DND-41 (cell line): ENCODE measurements at regions not wholly inside any gene's neighbourhood (a gene's known extent, or its start where the extent isn't known, plus 50 kb on each side); places are given as distances from the start of the nearest gene placed in this dataset.
A peak's percentile ranks its signal among the peaks of the same experiment; 100 is the strongest.

Source experiments
- ATAC-seq: fragments of 200-7000 bp; cut with Tn5 transposase; 3 replicates; pipeline ENCODE4 v1.9.1; 2021; ENCODE audit warnings: low read depth; ENCODE audit not compliant: insufficient read depth
- DNase-seq: peaks from one replicate; pipeline ENCODE4 v3.0.0-alpha.2; 2020
- H2AFZ ChIP-seq: 2 replicates; pipeline ENCODE4 v1.6.0; 2012; ENCODE audit warnings: low read depth, low read length
- H3K27ac ChIP-seq: 2 replicates; pipeline ENCODE4 v1.5.1; 2012; ENCODE audit warnings: low read length, inconsistent platforms
- H3K27me3 ChIP-seq: fragments of 200-600 bp; sonication (generic); 2 replicates; pipeline ENCODE4 v1.6.0; 2012; ENCODE audit warnings: low read length, mild to moderate bottlenecking, inconsistent platforms; ENCODE audit not compliant: insufficient read depth, poor library complexity
- H3K36me3 ChIP-seq: 2 replicates; pipeline ENCODE4 v1.5.1; 2012; ENCODE audit warnings: low read length, inconsistent platforms; ENCODE audit not compliant: insufficient read depth
- H3K4me1 ChIP-seq: 2 replicates; pipeline ENCODE4 v1.5.1; 2012; ENCODE audit warnings: mild to moderate bottlenecking, low read length; ENCODE audit not compliant: insufficient read depth
- H3K4me2 ChIP-seq: 2 replicates; pipeline ENCODE4 v1.6.0; 2012; ENCODE audit warnings: mild to moderate bottlenecking, moderate library complexity, low read length, inconsistent platforms; ENCODE audit not compliant: insufficient read depth
- H3K4me3 ChIP-seq, 2 experiments: fragments of 200-600 bp in 1 of 2; shearing (Covaris generic) in 1 of 2; 2 replicates each; pipeline ENCODE4 v1.5.1; 2012 to 2016; ENCODE audit warnings: inconsistent platforms in 2 of 2, low read length in 2 of 2, mild to moderate bottlenecking in 2 of 2, low read depth in 1 of 2, moderate library complexity in 1 of 2
- H3K79me2 ChIP-seq: 2 replicates; pipeline ENCODE4 v1.6.0; 2012; ENCODE audit warnings: low read length, inconsistent platforms; ENCODE audit not compliant: insufficient read depth
- H3K9ac ChIP-seq: 2 replicates; pipeline ENCODE4 v1.6.0; 2012; ENCODE audit warnings: low read depth, mild to moderate bottlenecking, inconsistent platforms, low read length, moderate library complexity
- H3K9me3 ChIP-seq: 2 replicates; pipeline ENCODE4 v1.5.1; 2012; ENCODE audit warnings: low read length, moderate library complexity, mild to moderate bottlenecking, inconsistent platforms; ENCODE audit not compliant: insufficient read depth, severe bottlenecking
- H4K20me1 ChIP-seq: 2 replicates; pipeline ENCODE4 v1.6.0; 2012; ENCODE audit warnings: low read length; ENCODE audit not compliant: insufficient read depth
- CTCF ChIP-seq: IDR thresholded peaks from 2 replicates; pipeline ENCODE4 v1.5.1; 2012; ENCODE audit warnings: borderline replicate concordance, low read length, moderate library complexity, mild to moderate bottlenecking; ENCODE audit not compliant: poor library complexity, severe bottlenecking; ENCODE audit errors: extremely low read depth
- EZH2 ChIP-seq: IDR thresholded peaks from 3 replicates; pipeline ENCODE4 v1.6.1; 2012; ENCODE audit warnings: borderline replicate concordance, low read depth, mild to moderate bottlenecking, moderate library complexity, low read length, inconsistent platforms; ENCODE audit not compliant: severe bottlenecking

- DNase-seq: no peak
- H3K36me3 ChIP-seq: no peaks in the 10 kb centered on the region
- H3K27ac ChIP-seq: no peak overlapping the region
- no peak overlapping the region for H3K4me2 ChIP-seq
- no peak overlapping the region for H3K9ac ChIP-seq
- no peak overlapping the region for H3K4me3 ChIP-seq
- ATAC-seq: no peak
- no peak overlapping the region for H2AFZ ChIP-seq
- no peak for TF ChIP-seq CTCF
- no peak for TF ChIP-seq EZH2
- no peaks in the 10 kb centered on the region for H3K4me1 ChIP-seq
- H3K27me3 ChIP-seq: no peaks in the 10 kb centered on the region
- no peaks in the 10 kb centered on the region for H4K20me1 ChIP-seq
- H3K79me2 ChIP-seq: no peaks in the 10 kb centered on the region
- H3K9me3 ChIP-seq: no peaks in the 10 kb centered on the region
Observed at GRCh38 chr2:47315475-47315874, 53.6 kb upstream of the EPCAM start.

DNA sequence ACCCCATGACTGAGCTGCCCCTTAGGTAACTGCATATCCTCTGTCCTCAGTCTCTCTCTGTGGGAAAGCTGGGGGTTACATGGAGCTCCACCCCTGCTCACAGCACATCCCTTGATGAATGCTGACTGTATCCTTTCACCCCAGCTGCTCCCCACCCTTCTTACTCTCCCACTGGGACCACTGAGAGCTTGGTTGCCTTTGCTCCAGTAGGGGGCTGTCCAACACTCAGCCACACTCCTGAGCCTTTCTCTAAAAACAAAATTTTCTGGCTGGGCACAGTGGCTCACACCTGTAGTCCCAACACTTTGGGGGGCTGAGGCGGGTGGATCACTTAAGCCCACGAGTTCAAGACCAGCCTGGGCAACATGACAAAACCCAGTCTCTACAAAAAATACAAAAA, 55.4 kb upstream of the EPCAM start:
- H3K27me3 ChIP-seq: no peaks in the 10 kb centered on the region
- no peak overlapping the region for H3K4me2 ChIP-seq
- no peak overlapping the region for H3K4me3 ChIP-seq
- H3K36me3 ChIP-seq: no peaks in the 10 kb centered on the region
- H3K9me3 ChIP-seq: no peaks in the 10 kb centered on the region
- no peaks in the 10 kb centered on the region for H4K20me1 ChIP-seq
- no peak for DNase-seq
- 0 out of 3 replicates have a peak, but pooled peaks have one; percentile 37 for ATAC-seq
- H3K79me2 ChIP-seq: no peaks in the 10 kb centered on the region
- H2AFZ ChIP-seq: no peak overlapping the region
- H3K4me1 ChIP-seq: no peaks in the 10 kb centered on the region
- H3K9ac ChIP-seq: no peak overlapping the region
- TF ChIP-seq EZH2 (no peak), CTCF (peak; percentile 26)
- H3K27ac ChIP-seq: no peak overlapping the region

DNA sequence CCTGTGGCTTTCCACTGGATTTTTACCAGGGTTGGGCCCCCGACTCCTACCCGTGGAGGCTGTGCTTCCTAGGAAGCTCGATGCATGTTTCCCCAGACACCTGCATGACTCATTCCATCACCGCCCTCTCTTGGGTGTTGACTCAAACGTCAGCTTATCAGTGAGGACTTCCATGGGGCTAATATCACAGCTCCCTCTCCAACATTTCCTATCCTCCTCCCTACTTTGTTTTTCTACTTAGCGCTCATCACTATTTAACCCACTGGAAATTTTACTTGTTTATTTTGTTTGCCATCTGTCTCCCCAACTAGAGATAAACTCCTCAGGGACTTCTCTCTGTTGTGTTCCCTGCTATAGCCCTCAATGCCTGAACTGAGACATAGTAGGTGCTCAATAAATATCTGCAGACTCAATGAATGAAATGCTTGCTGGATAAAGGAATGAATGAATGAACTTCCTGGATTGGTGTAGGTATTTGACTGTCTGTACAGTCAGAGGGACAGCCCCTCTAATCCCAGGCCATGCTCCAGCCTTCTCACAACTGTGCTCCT, 55.9 kb upstream of the EPCAM start:
- Histone ChIP-seq H3K27ac (no peak overlapping the region), H3K9me3 (no peaks in the 10 kb centered on the region), H3K4me2 (no peak overlapping the region), H3K36me3 (no peaks in the 10 kb centered on the region), H3K27me3 (no peaks in the 10 kb centered on the region), H3K4me3 (no peak overlapping the region), H3K9ac (no peak overlapping the region), H3K79me2 (no peaks in the 10 kb centered on the region), H4K20me1 (no peaks in the 10 kb centered on the region), H3K4me1 (no peaks in the 10 kb centered on the region), H2AFZ (no peak overlapping the region)
- no peak for TF ChIP-seq CTCF
- no peak for TF ChIP-seq EZH2
- DNase-seq (no peak), ATAC-seq (no peak)

DNA sequence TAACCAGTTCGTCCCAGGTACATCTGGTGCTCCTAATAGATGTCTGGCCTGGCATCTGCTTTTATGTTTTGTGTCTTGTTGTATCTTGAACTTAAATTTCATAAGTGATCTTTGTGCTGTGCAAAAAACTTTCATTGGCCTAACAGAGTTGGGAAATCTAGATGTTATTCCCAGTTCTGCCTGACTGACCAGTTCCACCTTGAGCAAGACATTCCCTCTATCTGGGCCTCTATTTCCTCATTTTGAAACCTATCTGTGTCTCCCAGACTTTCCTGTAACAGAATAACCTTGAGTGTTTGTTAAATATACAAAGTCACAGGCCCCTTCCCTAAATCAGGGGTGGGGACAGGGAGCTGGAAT, 56.6 kb upstream of the EPCAM start:
- Histone ChIP-seq H3K4me1 (no peaks in the 10 kb centered on the region), H4K20me1 (no peaks in the 10 kb centered on the region), H3K4me2 (no peak overlapping the region), H2AFZ (no peak overlapping the region), H3K36me3 (no peaks in the 10 kb centered on the region), H3K79me2 (no peaks in the 10 kb centered on the region), H3K27me3 (no peaks in the 10 kb centered on the region), H3K27ac (no peak overlapping the region), H3K9ac (no peak overlapping the region), H3K4me3 (no peak overlapping the region), H3K9me3 (no peaks in the 10 kb centered on the region)
- ATAC-seq (no peak), DNase-seq (no peak)
- TF ChIP-seq EZH2 (no peak), CTCF (no peak)
